Stimulated activated CD8-positive, alpha-beta memory T cell treated with anti-CD3 and anti-CD28 coated beads, Interleukin-15, amount 100 ng/mL, for 1 hour (primary cell): ENCODE measurements at regions not wholly inside any gene's neighbourhood (a gene's known extent, or its start where the extent isn't known, plus 50 kb on each side); places are given as distances from the start of the nearest gene placed in this dataset.
"Not testable (repeated sequence)": the region's sequence is repeated elsewhere in the genome, so short reads cannot be mapped to it uniquely, and the experiment has no call there.

ENCODE experiments used
- DNase-seq: peaks from one replicate; pipeline ENCODE4 v3.0.0-alpha.2; 2020; ENCODE audit warnings: low read depth

DNA sequence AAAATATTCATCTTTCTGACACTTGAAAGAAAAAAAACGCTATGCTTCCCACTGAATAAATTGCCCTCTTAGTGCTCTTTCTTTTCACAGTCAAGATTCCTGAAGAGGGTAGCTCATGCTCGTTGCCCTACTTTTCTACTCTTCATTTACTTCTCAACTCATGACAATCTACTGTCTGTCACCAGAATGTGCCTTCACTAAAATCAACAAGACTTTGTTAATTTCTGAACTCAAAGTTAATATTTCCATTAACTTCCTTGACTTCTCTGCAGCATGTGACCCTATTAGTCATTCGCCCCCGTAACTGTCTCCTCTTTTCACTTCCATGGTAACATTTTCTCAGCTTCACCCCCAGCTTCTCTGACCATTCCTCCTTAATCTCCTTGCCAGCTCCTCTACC, 98.9 kb upstream of the MAPRE2 start:
- DNase-seq = no peak

- DNase-seq = no peak
Measured at GRCh38 chr18:34942975-34943374, 98.2 kb upstream of the MAPRE2 start.

GRCh38 chr18:34943587-34943986, 97.6 kb upstream of the MAPRE2 start:
- DNase-seq = no peak

GRCh38 chr18:34947711-34948125, 93.5 kb upstream of the MAPRE2 start:
- no peak for DNase-seq

GRCh38 chr18:34951625-34952379, 89.4 kb upstream of the MAPRE2 start:
- DNase-seq = no peak

GRCh38 chr18:34953212-34953611, 88.0 kb upstream of the MAPRE2 start:
- DNase-seq = no peak

DNA sequence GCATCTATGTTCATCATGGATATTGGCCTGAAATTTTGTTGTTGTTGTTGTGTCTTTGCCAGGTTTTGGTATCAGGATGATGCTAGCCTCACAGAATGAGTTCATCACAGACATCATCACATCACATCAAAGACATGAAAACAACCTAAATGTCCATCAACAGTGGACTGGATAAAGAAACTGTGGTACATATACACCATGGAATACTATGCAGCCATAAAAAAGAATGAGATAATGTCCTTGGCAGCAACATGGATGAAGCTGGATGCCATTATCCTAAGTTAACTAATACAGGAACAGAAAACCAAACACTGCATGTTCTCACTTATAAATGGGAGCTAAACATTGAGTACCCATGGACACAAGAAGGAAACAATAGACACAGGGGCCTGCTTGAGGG, 85.7 kb upstream of the MAPRE2 start:
- DNase-seq = not testable (repeated sequence)

GRCh38 chr18:34956663-34957062, 84.5 kb upstream of the MAPRE2 start:
- DNase-seq = no peak

GRCh38 chr18:34957119-34957863, 83.9 kb upstream of the MAPRE2 start:
- DNase-seq = no peak

DNA sequence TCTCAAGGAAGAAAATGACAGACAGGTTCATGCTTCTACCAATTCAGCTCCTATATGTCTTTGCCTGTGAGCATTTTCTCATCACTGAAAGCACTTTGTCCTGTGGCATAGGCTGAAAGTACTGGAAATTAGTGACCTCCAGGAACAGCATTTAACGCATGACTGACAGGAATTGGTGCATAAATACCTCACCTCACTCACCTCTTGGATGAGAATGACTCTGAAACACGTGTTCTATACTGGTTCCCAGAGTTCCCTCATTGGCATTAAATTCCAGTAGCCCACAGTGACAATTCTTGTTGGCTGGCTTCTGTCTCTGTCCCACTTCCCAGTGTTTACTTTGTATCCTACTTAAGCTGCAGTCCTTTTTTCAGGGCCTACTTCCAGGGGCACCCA, 83.4 kb upstream of the MAPRE2 start:
- no peak for DNase-seq

- no peak for DNase-seq
Measured at GRCh38 chr18:34959211-34959829, 81.9 kb upstream of the MAPRE2 start.

GRCh38 chr18:34959989-34960388, 81.2 kb upstream of the MAPRE2 start:
- DNase-seq = no peak

DNA sequence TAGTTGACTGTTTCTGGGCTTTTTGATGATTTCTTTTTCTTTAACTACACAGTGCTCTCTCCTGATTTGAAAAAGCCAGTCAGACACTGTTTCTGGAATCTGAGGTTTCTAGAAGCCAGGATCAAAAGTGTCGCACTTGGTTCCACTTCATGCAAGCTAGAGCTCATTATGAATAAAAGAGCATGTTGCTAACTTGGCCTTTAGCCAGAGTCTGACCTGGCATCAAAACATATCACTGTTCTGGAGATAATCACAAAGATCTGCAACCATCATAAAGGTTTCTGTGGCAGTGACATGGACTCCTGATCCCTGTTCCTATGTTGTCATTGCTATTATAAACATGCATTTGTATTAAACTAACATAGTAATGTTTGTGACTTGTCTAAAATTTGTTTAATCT, 76.1 kb upstream of the MAPRE2 start:
- no peak for DNase-seq

GRCh38 chr18:34965566-34965965, 75.6 kb upstream of the MAPRE2 start:
- no peak for DNase-seq

DNA sequence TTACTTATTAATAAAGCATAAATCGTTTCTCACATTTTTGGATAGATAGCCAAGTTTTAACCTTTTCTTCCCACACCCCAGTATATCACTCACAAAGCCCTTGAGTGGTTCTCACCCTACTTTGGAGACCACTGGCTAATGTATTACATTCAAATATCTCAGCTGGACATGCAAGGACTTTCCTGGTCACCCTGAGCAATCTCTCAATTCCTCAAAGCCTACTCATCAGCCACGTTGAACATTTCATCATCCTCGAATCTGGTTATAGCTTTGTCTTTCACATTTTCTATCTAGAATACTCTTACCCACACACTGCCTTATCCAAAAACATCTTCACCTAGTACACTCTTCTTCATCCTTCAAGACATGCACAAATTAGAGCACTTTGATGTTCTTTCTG, 71.1 kb upstream of the MAPRE2 start:
- no peak for DNase-seq

DNA sequence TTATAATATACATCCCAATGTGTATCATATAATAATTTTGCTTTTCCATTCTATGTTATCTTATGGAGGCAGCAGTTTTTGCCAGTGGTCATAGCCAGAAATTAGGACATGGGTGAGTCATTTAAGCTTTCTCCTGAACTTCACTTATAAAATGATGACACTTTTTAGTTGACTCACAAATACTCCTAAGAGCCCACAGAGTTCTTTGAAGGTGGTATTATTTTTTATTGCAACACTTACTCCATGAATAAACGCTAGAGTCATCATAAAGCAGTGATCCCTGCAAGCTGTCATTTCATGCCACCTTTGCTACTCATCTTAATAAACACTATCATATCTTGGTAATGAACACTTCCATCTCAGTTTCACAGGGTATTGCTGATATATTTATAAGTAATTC, 69.9 kb upstream of the MAPRE2 start:
- no peak for DNase-seq

DNA sequence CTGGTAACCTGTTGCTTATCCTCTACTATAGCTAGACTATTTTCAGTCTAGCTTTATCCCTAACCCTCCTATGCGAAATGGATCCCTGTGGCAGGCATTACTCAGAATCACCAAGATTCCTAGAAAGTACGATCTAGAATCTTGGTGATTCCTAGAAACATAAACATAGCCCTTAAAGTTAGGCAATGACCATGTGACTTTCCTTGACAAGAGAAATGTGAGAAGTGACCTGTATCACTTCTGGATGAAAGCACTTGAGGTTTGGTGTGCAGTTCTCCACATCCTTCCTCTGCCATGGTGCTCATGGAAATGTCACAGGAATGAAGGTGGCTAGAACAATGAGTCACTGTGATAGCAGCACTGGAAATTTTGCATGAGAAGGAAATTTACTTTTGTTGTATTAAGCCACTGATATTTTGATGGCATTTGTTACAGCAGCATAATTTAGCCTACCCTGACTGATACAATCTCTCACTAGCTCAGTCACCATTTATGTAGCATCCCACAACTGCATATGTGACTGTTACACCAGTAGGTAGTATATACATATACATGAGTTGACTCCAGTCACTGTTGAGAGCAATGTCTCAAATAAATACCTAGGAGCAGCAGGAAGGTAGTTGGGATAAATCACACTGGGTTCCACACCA, 68.3 kb upstream of the MAPRE2 start:
- DNase-seq = no peak

GRCh38 chr18:34976123-34976522, 65.1 kb upstream of the MAPRE2 start:
- DNase-seq = no peak

DNA sequence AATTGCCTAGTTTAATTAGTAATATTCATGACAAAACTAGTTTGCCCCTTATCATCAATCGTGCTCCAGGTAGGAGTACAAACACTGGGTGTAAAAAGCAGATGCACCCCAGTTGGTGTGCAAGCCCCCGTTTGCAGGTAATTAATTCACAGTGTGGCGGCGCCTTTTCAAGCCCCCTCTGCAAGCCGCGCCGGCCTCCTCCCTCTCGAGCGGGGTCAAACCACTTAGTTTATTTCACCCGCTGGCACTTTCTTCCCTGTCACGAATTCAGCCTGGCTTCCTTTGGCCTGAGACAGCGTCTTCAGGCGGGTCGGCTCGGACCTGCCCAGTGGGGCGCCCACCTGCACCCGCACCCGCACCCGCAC, 64.7 kb upstream of the MAPRE2 start:
- no peak for DNase-seq

- peak; percentile 65 for DNase-seq
Measured at GRCh38 chr18:34976899-34977837, 64.0 kb upstream of the MAPRE2 start.

DNA sequence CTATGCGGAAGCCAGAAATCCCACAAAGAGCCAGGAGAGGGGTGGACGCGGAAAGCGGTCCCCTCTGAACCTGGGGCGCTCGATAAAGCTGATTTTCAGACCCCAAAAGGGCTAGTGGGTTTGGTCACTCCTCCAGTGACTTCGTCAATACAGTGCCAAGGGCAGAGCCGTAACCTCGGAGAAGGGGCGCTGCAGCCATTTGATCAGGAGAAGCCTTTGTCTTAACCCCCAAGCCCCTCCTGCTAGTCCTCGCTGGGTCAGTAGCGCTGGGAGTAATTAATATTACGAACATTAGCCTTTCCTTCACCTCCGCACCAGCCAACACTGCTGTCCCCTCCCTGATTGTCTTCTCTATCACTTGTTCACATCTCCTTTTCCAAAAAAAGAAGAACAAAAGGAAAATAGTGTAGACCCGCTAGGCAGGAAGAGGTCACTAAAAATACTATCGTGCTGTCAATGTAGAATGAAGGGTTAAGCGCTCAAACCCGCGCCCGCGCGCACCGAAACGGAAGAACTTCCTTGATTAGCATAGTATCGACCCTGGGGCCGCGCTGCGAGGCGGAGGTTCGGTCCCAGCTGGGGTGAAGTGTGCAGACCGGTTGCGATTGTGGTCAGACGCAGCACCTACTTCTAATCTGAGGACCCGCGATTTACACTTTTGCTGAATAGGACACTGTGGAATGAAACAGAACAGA, 63.2 kb upstream of the MAPRE2 start:
- no peak for DNase-seq
